Thyroid gland (tissue), 4 donors: ENCODE measurements at regions not wholly inside any gene's neighbourhood (a gene's known extent, or its start where the extent isn't known, plus 50 kb on each side); places are given as distances from the start of the nearest gene placed in this dataset.

ENCODE experiments used
- POLR2A ChIP-seq, 2 donors: fragments of 450-650 bp; IDR thresholded peaks; one replicate each; pipeline ENCODE4 v1.6.1; 2017; ENCODE audit warnings: antibody characterized with exemption in 2 of 2, mild to moderate bottlenecking in 2 of 2, moderate library complexity in 1 of 2
- TF ChIP-seq, protein P1 (sequence below), 6 experiments: fragments of 200-600 bp in 3 of 6; fragments of 450-650 bp in 3 of 6; sonication (generic) in 3 of 6; IDR thresholded peaks; one replicate each; pipeline ENCODE4 v1.5.1; 2016 to 2019; ENCODE audit warnings: antibody characterized with exemption in 6 of 6, mild to moderate bottlenecking in 2 of 6, inconsistent platforms in 1 of 6, moderate library complexity in 1 of 6

DNA sequence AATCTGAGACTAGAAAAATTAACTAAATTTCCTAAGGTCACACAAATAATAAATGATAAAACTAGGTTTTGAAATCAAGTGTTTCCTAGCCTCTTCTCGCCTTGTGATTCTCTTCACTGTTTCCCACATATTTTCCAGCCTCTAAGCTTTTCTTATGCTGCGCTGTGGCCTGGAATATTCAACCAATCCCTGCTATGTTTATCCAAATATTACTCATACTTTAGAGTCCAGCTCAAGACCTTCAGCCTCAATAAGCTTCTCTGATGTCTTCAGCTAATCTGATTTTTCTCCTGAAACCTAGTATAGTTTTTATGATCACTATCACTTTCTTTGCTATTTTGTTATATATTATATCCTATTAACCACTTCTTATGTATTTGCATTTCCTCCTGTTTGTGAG is 303.1 kb upstream of the CDH6 start:
- TF ChIP-seq, protein P1, sequence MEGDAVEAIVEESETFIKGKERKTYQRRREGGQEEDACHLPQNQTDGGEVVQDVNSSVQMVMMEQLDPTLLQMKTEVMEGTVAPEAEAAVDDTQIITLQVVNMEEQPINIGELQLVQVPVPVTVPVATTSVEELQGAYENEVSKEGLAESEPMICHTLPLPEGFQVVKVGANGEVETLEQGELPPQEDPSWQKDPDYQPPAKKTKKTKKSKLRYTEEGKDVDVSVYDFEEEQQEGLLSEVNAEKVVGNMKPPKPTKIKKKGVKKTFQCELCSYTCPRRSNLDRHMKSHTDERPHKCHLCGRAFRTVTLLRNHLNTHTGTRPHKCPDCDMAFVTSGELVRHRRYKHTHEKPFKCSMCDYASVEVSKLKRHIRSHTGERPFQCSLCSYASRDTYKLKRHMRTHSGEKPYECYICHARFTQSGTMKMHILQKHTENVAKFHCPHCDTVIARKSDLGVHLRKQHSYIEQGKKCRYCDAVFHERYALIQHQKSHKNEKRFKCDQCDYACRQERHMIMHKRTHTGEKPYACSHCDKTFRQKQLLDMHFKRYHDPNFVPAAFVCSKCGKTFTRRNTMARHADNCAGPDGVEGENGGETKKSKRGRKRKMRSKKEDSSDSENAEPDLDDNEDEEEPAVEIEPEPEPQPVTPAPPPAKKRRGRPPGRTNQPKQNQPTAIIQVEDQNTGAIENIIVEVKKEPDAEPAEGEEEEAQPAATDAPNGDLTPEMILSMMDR (IDR thresholded peaks at IDR 0.05) = no peak
- TF ChIP-seq POLR2A (IDR thresholded peaks at IDR 0.05) = no peak
